HG02763 (cell line): ENCODE measurements at regions not wholly inside any gene's neighbourhood (a gene's known extent, or its start where the extent isn't known, plus 50 kb on each side); places are given as distances from the start of the nearest gene placed in this dataset.
"Not testable (repeated sequence)": the region's sequence is repeated elsewhere in the genome, so short reads cannot be mapped to it uniquely, and the experiment has no call there.

Experiments used
- ATAC-seq: cut with Tn5 transposase; IDR thresholded peaks from one replicate; pipeline ENCODE4 v1.9.1; 2021; ENCODE audit warnings: mild to moderate bottlenecking, moderate library complexity; ENCODE audit not compliant: unreplicated experiment

DNA sequence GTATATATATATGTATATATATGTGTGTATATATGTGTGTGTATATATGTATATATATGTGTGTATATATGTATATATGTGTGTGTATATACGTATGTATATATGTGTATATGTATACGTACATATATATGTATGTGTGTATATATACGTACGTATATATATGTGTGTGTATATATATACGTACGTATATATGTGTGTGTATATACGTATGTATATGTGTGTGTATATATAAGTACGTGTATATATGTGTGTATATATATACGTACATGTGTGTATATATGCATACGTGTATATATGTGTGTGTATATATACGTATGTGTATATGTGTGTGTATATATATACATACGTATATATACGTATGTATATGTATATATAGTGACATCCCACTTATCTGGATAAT is 154.4 kb downstream of the CDRT15L2 start:
- ATAC-seq, result no peak

DNA sequence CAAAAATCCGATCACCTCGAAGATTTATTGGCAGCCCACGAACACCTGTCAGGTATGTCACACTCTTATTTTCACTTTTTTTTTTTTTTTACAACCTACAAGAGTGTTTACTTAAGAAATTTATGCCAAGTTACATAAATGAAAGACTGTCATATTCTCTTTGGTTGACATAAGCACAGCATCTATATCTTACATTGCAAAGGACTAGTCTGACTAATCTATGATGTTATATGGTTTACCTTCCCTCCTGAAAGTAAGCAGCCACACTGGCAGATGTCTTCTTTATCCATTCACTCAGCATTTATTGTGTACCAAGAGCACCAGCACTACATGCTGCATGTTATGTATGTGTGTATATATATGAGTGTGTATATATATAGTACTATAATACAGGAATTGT is 156.3 kb downstream of the CDRT15L2 start:
- ATAC-seq, result no peak

GRCh38 chr17:20737636-20738035 is 158.1 kb downstream of the CDRT15L2 start:
- ATAC-seq, result not testable (repeated sequence)

- ATAC-seq, result no peak
These were observed 191.6 kb downstream of the CDRT15L2 start for GRCh38 chr17:20771104-20771503.

DNA sequence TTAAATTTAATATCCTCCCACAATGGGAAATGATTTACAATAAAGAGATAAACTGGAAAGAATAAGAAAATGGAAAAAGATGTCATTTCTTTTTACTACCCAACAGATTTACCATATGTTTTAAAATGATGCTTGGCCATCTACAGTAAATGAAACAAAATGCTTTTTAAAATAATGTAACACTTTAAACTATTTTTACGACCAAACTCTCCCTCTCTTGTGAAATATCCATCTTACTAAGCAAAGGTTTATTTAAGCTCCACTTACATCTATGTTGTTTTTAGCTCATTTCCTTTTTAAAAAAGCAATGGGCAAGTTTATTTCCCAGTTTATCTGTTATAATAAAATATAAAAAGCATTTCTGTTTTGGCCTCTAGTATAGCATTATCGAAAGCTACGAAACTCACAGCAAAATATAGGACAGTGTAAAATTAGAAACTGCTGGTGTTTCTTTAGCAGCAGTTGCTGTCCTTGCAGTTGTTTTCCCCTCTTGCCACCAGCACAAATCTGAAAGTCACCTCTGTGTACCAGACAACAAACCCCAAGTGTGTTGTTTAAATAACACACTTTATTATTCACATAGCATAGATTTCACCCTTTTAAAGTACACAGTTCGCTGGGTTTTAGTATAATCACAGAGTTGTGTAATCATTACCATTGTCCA is 195.1 kb downstream of the CDRT15L2 start:
- ATAC-seq, result no peak

DNA sequence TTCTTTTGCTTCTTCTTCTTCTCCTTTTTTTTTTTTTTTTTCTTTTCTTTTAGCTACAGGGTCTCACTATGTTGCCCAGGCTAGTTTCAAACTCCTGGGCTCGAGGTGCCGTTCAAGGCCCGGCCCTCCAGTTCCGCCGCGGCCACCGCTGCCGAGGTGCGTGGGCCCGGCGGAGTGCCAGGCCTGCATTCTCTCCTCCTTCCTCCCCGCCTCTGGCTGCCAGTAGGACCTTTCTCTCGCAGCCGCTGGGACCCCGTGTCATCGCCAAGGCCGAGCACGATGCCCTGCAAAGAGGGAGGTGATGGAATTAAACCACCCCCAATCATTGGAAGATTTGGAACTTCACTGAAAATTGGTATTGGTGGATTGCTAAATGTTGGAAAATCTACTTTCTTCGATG is 195.8 kb downstream of the CDRT15L2 start:
- no peak for ATAC-seq

DNA sequence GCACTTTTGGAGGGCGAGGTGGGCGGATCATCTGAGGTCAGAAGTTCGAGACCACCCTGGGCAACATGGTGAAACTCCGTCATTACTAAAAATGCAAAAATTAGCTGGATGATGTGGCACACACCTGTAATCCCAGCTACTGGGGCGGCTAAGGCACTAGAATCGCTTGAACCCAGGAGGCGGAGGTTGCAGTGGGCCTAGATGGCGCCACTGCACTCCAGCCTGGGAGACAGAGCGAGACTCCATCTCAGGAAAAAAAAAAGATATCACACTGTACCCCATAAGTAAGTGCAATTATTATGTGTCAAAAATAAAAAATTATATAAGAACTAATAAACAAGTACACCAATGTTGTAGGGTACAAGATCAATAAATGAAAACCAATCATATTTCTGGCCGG is 200.0 kb downstream of the CDRT15L2 start:
- ATAC-seq, result no peak

GRCh38 chr17:20781260-20781659 is 201.7 kb downstream of the CDRT15L2 start:
- ATAC-seq, result no peak

GRCh38 chr17:20781869-20782268 is 202.3 kb downstream of the CDRT15L2 start:
- ATAC-seq, result not testable (repeated sequence)

- ATAC-seq, result no peak
These were observed 203.6 kb downstream of the CDRT15L2 start for GRCh38 chr17:20783091-20783490.

DNA sequence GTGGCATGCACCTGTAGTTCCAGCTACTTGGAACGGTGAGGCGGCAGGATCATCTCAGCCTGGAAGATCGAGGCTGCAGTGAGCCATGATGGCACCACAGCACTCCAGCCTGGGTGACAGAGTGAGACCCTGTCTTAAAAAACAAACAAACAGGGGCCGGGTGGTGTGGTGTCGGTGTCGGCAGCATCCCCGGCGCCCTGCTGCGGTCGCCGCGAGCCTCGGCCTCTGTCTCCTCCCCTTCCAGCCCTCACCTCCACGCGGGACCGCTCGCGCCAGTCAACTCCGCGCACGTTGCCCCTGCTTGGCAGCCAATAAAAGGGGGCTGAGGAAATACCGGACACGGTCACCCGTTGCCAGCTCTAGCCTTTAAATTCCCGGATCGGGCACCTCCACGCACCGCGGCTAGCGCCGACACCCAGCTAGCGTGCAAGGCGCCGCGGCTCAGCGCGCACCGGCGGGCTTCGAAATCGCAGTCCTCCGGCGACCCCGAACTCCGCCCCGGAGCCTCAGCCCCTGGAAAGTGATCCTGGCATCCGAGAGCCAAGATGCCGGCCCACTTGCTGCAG is 204.7 kb downstream of the CDRT15L2 start:
- no peak for ATAC-seq

DNA sequence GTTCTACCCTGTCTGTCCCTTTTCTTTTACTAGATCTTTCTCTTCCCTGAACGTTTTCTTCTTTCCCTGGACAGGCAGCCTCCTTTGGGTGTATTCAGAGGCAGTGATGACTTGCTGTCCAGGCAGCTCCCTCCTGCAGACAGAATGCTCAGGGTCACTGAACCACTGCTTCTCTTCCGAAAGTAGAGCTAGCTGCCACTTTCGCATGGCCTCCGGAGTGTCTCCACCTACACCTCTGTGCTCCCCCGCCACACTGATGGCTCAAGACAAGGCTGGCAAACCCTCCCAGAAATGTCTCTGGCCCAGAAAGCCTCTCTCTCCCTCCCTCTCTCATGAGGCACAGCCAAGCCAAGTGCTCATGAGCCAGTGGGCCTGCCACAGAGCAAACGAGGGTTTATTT is 207.8 kb downstream of the CDRT15L2 start:
- no peak for ATAC-seq

GRCh38 chr17:20791626-20792025 is 212.1 kb downstream of the CDRT15L2 start:
- ATAC-seq, result no peak

DNA sequence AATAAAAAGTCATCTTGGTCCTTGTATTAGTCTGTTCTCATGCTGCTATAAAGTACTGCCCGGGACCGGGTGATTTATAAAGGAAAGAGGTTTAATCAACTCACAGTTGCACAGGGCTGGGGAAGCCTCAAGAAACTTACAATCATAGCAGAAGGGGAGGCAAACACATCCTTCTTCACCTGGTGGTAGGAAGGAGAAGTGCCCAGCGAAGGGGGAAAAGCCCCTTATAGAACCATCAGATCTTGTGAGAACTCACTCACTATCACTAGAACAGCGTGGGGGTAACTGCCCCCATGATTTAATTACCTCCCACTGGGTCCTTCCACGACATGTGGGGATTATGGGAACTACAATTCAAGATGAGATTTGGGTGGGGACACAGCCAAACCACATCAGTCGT is 215.0 kb downstream of the CDRT15L2 start:
- not testable (repeated sequence) for ATAC-seq

DNA sequence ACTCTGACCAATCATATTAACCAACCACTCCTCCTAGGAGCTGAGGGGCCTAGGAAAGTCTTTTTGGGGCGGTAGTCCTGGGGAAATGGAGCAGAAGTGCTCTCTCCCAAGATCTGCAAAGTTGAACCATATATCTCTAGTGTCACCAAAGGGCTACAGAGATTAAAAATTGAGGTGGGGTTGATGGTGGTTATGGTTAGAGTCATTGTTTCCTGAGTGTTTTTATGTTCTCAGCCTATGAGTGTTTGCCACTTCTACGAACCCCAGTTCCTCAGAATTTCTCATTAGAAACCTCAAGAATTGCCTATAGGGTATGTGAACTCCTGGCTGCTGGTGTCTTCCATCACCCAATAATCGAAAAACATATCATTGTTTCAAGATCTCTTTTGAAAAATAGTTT is 217.8 kb downstream of the CDRT15L2 start:
- ATAC-seq, result no peak

DNA sequence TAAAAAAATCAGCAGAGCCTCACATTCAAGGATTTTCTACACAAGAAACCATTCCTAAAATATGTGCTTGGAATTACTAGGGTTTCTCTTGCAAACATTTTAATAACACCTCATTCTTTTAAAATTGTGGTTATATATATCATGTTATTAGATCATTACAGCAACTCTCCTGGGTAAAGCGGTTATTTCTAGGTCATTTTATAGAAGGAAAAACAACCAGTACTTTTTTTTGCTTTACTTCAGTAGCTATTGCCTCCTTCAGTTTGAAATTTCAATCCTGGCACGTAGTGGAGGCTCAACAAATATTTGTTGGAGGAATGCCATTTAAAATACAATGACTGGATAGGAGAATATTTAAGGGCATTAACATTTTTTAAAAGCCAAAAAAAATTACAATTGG is 220.6 kb downstream of the CDRT15L2 start:
- ATAC-seq, result no peak

DNA sequence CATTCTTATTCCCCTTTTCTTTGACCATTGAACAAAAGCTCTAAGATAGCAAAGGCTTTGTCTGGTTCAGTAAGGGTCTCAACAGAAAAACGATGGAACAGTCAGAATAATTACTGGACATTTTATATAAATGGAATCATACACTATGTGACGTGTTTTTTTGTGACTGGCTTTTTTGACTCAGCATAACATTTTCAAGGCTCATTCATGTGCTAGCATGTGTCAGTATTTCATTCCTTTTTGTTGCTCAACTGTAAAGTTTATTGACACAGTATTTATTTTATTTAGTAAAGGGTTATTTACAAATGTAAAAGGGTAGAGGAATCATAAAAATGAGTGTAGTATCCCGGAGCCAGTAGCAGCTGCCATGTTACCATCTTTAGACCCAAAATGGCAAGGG is 226.2 kb downstream of the CDRT15L2 start:
- no peak for ATAC-seq

GRCh38 chr17:20807566-20807965 is 228.0 kb downstream of the CDRT15L2 start:
- not testable (repeated sequence) for ATAC-seq

DNA sequence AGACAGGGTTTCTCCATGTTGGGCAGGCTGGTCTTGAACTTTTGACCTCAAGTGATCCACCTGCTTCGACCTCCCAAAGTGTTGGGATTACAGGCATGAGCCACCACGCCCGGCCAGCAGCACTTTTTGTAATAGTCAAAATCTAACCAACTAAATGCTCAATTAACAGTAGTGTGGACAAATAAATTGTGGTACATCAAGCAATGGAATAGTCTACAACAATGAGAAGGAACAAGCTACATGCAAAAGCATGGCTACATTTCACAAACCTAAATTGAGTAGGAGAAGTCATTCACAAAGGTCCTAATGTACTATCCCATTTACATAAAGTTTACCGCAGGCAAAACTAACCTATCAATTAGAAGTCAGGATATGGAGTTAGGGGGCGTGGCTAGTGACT is 227.4 kb downstream of the USP22 start:
- ATAC-seq, result not testable (repeated sequence)

GRCh38 chr17:20823905-20824304 is 218.9 kb downstream of the USP22 start:
- ATAC-seq, result no peak

- ATAC-seq, result no peak
These were observed 217.3 kb downstream of the USP22 start for GRCh38 chr17:20825539-20825938.

GRCh38 chr17:20840453-20840852 is 202.4 kb downstream of the USP22 start:
- ATAC-seq, result not testable (repeated sequence)
